GM19372 (cell line): ENCODE measurements at regions not wholly inside any gene's neighbourhood (a gene's known extent, or its start where the extent isn't known, plus 50 kb on each side); places are given as distances from the start of the nearest gene placed in this dataset.
"Not testable (repeated sequence)": the region's sequence is repeated elsewhere in the genome, so short reads cannot be mapped to it uniquely, and the experiment has no call there.

ENCODE experiments used
- ATAC-seq: cut with Tn5 transposase; IDR thresholded peaks from one replicate; pipeline ENCODE4 v1.9.1; 2021; ENCODE audit warnings: mild to moderate bottlenecking, low read depth, moderate library complexity; ENCODE audit not compliant: unreplicated experiment

- no peak for ATAC-seq
These were observed 113.7 kb upstream of the KLF4 start for GRCh38 chr9:107603281-107603680.

GRCh38 chr9:107600060-107600573 lies 110.5 kb upstream of the KLF4 start:
- ATAC-seq: no peak

- ATAC-seq: no peak
These were observed 108.2 kb upstream of the KLF4 start for GRCh38 chr9:107597743-107598217.

GRCh38 chr9:107594908-107595530 lies 105.5 kb upstream of the KLF4 start:
- no peak for ATAC-seq

GRCh38 chr9:107593224-107593870 lies 103.8 kb upstream of the KLF4 start:
- no peak for ATAC-seq

GRCh38 chr9:107592424-107592823 lies 102.9 kb upstream of the KLF4 start:
- no peak for ATAC-seq

GRCh38 chr9:107591781-107592180 lies 102.2 kb upstream of the KLF4 start:
- no peak for ATAC-seq

- no peak for ATAC-seq
These were observed 98.8 kb upstream of the KLF4 start for GRCh38 chr9:107588393-107588792.

GRCh38 chr9:107587191-107587963 lies 97.8 kb upstream of the KLF4 start:
- no peak for ATAC-seq

- ATAC-seq: no peak
These were observed 96.9 kb upstream of the KLF4 start for GRCh38 chr9:107586493-107586892.

GRCh38 chr9:107585465-107585864 lies 95.9 kb upstream of the KLF4 start:
- ATAC-seq: no peak

- ATAC-seq: no peak
These were observed 95.4 kb upstream of the KLF4 start for GRCh38 chr9:107584944-107585343.

GRCh38 chr9:107584186-107584585 lies 94.6 kb upstream of the KLF4 start:
- no peak for ATAC-seq

- ATAC-seq: no peak
These were observed 87.7 kb upstream of the KLF4 start for GRCh38 chr9:107577140-107577776.

- no peak for ATAC-seq
These were observed 81.6 kb upstream of the KLF4 start for GRCh38 chr9:107571148-107571547.

- no peak for ATAC-seq
These were observed 79.6 kb upstream of the KLF4 start for GRCh38 chr9:107569174-107569573.

- ATAC-seq: not testable (repeated sequence)
These were observed 78.8 kb upstream of the KLF4 start for GRCh38 chr9:107568406-107568805.

- ATAC-seq: no peak
These were observed 77.9 kb upstream of the KLF4 start for GRCh38 chr9:107567462-107567861.

GRCh38 chr9:107566611-107567061 lies 77.1 kb upstream of the KLF4 start:
- ATAC-seq: no peak

- no peak for ATAC-seq
These were observed 73.2 kb upstream of the KLF4 start for GRCh38 chr9:107562798-107563197.
